Uterus (tissue), 2 donors: ENCODE measurements at regions not wholly inside any gene's neighbourhood (a gene's known extent, or its start where the extent isn't known, plus 50 kb on each side); places are given as distances from the start of the nearest gene placed in this dataset.

ENCODE experiments used
- POLR2A ChIP-seq, 2 donors: fragments of 450-650 bp; IDR thresholded peaks; one replicate each; pipeline ENCODE4 v1.6.1; 2016; ENCODE audit warnings: antibody characterized with exemption in 2 of 2, mild to moderate bottlenecking in 1 of 2, moderate library complexity in 1 of 2
- TF ChIP-seq, protein P1 (sequence below), 4 experiments: fragments of 200-600 bp in 2 of 4; fragments of 450-650 bp in 2 of 4; sonication (generic) in 2 of 4; IDR thresholded peaks; one replicate each; pipeline ENCODE4 v1.5.1; 2016 to 2019; ENCODE audit warnings: antibody characterized with exemption in 4 of 4, mild to moderate bottlenecking in 2 of 4, moderate library complexity in 1 of 4

DNA sequence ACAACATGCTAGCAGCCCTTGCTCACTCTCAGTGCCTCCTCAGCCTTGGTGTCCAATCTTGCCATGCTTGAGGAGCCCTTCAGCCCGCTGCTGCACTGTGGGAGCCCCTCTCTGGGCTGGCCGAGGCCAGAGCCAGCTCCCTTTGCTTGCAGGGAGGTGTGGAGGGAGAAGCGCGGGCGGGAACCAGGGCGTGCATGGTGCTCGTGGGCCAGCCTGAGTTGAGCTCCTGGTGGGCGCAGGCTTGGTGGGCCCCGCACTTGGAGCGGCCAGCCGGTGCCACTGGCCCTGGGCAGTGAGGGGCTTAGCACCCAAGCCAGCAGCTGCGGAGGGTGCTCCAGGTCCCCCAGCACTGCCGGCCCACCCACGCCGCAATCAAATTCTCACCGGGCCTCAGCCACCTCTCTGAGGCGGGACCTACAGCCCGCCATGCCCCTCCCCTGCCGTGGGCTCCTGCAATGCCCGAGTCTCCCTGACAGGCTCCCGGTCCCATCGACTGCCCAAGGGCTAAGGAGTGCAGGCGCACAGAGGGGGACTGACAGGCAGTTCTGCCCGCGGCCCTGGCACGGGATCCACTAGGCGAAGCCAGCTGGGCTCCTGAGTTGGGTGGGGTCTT lies 333.5 kb downstream of the KCNN2 start:
- TF ChIP-seq, protein P1, sequence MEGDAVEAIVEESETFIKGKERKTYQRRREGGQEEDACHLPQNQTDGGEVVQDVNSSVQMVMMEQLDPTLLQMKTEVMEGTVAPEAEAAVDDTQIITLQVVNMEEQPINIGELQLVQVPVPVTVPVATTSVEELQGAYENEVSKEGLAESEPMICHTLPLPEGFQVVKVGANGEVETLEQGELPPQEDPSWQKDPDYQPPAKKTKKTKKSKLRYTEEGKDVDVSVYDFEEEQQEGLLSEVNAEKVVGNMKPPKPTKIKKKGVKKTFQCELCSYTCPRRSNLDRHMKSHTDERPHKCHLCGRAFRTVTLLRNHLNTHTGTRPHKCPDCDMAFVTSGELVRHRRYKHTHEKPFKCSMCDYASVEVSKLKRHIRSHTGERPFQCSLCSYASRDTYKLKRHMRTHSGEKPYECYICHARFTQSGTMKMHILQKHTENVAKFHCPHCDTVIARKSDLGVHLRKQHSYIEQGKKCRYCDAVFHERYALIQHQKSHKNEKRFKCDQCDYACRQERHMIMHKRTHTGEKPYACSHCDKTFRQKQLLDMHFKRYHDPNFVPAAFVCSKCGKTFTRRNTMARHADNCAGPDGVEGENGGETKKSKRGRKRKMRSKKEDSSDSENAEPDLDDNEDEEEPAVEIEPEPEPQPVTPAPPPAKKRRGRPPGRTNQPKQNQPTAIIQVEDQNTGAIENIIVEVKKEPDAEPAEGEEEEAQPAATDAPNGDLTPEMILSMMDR (IDR thresholded peaks at IDR 0.05): no peak
- no peak for TF ChIP-seq POLR2A (IDR thresholded peaks at IDR 0.05)
